SK-N-SH treated with all-trans-retinoic acid at 6 μM for 48 hours (cell line): ENCODE measurements at regions not wholly inside any gene's neighbourhood (a gene's known extent, or its start where the extent isn't known, plus 50 kb on each side); places are given as distances from the start of the nearest gene placed in this dataset.

Experiments used
- ATAC-seq: fragments of 200-7000 bp; cut with Tn5 transposase; 3 replicates; pipeline ENCODE4 v1.9.1; 2020; ENCODE audit warnings: mild to moderate bottlenecking, moderate library complexity
- ARNTL ChIP-seq: fragments of 450-650 bp; formaldehyde crosslinking; IDR thresholded peaks from 2 replicates; pipeline ENCODE4 v1.5.0; 2020; ENCODE audit warnings: low read depth, mild to moderate bottlenecking, moderate library complexity, borderline replicate concordance
- CREB5 ChIP-seq: fragments of 250-450 bp; sonication (Bioruptor Pico); IDR thresholded peaks from 2 replicates; pipeline ENCODE4 v1.5.1; 2020; ENCODE audit warnings: low read depth, mild to moderate bottlenecking, moderate library complexity
- CSDC2 ChIP-seq: fragments of 250-450 bp; sonication (Bioruptor Pico); IDR thresholded peaks from 2 replicates; pipeline ENCODE4 v1.5.0; 2020; ENCODE audit warnings: mild to moderate bottlenecking, moderate library complexity
- ESRRG ChIP-seq: fragments of 250-450 bp; sonication (Bioruptor Pico); IDR thresholded peaks from 2 replicates; pipeline ENCODE4 v1.6.1; 2021; ENCODE audit warnings: mild to moderate bottlenecking
- GLIS3 ChIP-seq: fragments of 250-450 bp; sonication (Bioruptor Pico); IDR thresholded peaks from 2 replicates; pipeline ENCODE4 v1.5.0; 2020; ENCODE audit warnings: mild to moderate bottlenecking, moderate library complexity
- OSR1 ChIP-seq: fragments of 250-450 bp; sonication (Bioruptor Pico); IDR thresholded peaks from 2 replicates; pipeline ENCODE4 v1.8.0; 2022; ENCODE audit warnings: moderate library complexity, mild to moderate bottlenecking, inconsistent platforms
- PPARA ChIP-seq: fragments of 250-450 bp; sonication (Bioruptor Pico); IDR thresholded peaks from 2 replicates; pipeline ENCODE4 v1.5.0; 2020; ENCODE audit warnings: mild to moderate bottlenecking, borderline replicate concordance
- RARB ChIP-seq: fragments of 250-450 bp; sonication (Bioruptor Pico); IDR thresholded peaks from 2 replicates; pipeline ENCODE4 v1.8.0; 2021; ENCODE audit warnings: mild to moderate bottlenecking, moderate library complexity
- SNAI2 ChIP-seq: fragments of 250-450 bp; sonication (Bioruptor Pico); IDR thresholded peaks from 2 replicates; pipeline ENCODE4 v1.5.0; 2020; ENCODE audit warnings: mild to moderate bottlenecking, moderate library complexity
- TCF4 ChIP-seq: fragments of 250-450 bp; sonication (Bioruptor Pico); IDR thresholded peaks from 2 replicates; pipeline ENCODE4 v1.8.0; 2021; ENCODE audit warnings: mild to moderate bottlenecking, moderate library complexity, borderline replicate concordance
- TSHZ2 ChIP-seq: fragments of 250-450 bp; sonication (Bioruptor Pico); IDR thresholded peaks from 2 replicates; pipeline ENCODE4 v1.5.0; 2020; ENCODE audit warnings: mild to moderate bottlenecking, moderate library complexity
- ZC3H10 ChIP-seq: fragments of 250-450 bp; sonication (Bioruptor Pico); IDR thresholded peaks from 2 replicates; pipeline ENCODE4 v1.5.1; 2021; ENCODE audit warnings: mild to moderate bottlenecking, moderate library complexity
- ZFP30 ChIP-seq: fragments of 450-650 bp; formaldehyde crosslinking; IDR thresholded peaks from 2 replicates; pipeline ENCODE4 v1.5.0; 2022; ENCODE audit warnings: mild to moderate bottlenecking, moderate library complexity
- ZNF565 ChIP-seq: fragments of 450-650 bp; formaldehyde crosslinking; conservative IDR thresholded peaks from 2 replicates; pipeline ENCODE4 v1.5.0; 2020; ENCODE audit warnings: low read depth, mild to moderate bottlenecking, moderate library complexity
- ZNF70 ChIP-seq: fragments of 450-650 bp; formaldehyde crosslinking; IDR thresholded peaks from 2 replicates; pipeline ENCODE4 v1.5.0; 2020; ENCODE audit warnings: mild to moderate bottlenecking, moderate library complexity
- ZNF8 ChIP-seq: fragments of 450-650 bp; formaldehyde crosslinking; IDR thresholded peaks from 2 replicates; pipeline ENCODE4 v1.5.0; 2020; ENCODE audit warnings: mild to moderate bottlenecking, moderate library complexity
- TF ChIP-seq, protein P1 (sequence below): fragments of 250-450 bp; sonication (Bioruptor Pico); IDR thresholded peaks from 2 replicates; pipeline ENCODE4 v1.8.0; 2021; ENCODE audit warnings: low read depth, mild to moderate bottlenecking, moderate library complexity, borderline replicate concordance
- TF ChIP-seq, protein P2 (sequence below): fragments of 250-450 bp; sonication (Bioruptor Pico); IDR thresholded peaks from 2 replicates; pipeline ENCODE4 v1.5.1; 2021; ENCODE audit warnings: mild to moderate bottlenecking, moderate library complexity

DNA sequence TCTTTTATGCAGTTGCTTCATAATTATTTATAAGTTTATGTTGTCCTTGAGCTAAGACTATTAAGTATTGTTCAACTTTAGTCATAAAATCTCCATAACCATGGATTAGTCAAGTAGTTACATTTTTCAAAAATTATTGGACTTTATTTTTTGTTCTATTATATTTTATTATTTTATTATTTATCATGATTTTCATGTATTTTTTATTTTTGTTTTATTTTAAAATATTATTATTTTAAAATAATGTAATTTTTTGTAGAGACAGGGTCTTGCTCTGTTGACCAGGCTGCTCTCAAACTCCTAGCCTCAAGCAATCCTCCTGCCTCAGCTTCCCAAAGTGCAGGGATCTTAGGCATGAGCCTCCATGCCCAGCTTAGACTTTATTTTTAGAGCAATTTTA, 102.3 kb downstream of the NOC3L start (continued):
- TF ChIP-seq, protein P1, sequence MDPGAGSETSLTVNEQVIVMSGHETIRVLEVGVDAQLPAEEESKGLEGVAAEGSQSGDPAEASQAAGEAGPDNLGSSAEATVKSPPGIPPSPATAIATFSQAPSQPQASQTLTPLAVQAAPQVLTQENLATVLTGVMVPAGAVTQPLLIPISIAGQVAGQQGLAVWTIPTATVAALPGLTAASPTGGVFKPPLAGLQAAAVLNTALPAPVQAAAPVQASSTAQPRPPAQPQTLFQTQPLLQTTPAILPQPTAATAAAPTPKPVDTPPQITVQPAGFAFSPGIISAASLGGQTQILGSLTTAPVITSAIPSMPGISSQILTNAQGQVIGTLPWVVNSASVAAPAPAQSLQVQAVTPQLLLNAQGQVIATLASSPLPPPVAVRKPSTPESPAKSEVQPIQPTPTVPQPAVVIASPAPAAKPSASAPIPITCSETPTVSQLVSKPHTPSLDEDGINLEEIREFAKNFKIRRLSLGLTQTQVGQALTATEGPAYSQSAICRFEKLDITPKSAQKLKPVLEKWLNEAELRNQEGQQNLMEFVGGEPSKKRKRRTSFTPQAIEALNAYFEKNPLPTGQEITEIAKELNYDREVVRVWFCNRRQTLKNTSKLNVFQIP, result no peak
- no peak for TF ChIP-seq TCF4 (CRISPR knock-in tag)
- TF ChIP-seq, all 23 proteins: peak for 0

DNA sequence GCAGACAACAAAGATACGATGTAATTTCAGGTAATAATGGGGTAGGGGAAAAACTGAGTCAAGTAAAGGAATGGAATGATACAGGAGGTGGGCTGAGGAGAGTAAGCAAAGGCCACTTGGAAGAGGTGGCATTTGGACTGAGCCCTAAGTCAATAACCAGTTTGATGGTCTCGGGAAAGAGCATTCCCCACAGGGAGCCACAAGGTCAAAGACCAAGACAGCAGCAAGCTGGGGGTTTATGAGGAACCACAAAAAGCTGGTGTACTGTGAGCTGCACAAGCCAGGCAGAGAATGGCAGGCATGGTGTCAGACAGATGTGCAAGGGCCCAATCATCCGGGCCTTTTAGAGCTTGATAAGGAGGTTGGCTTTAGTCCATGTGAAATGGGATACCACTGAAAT, 98.7 kb downstream of the NOC3L start:
- ATAC-seq, result no peak

DNA sequence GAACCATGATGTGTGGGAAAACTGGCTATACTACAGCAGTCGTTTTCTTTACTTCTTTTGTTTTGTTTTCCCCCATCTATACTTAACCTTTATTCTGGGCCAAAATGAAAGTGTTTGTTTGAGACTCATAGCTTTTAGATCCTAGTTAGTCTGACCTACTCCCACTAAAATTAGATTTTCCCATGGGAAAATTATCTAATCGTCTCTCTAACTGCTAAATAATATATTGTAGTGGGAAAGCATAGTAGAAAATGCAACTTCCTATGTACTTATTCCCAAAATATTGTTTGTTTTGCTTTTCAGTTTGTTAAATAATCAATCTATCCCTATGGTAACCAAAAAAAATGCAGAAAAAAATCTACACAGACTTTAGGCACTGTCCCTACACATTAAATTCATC, 96.6 kb downstream of the NOC3L start:
- TF ChIP-seq ZFP30 (CRISPR knock-in tag) (no peak), ESRRG (CRISPR knock-in tag) (no peak), ZC3H10 (no peak), ZNF8 (CRISPR knock-in tag) (no peak), CREB5 (no peak), SNAI2 (no peak), CSDC2 (no peak), ZNF70 (no peak), GLIS3 (no peak), TSHZ2 (no peak), RARB (CRISPR knock-in tag) (no peak), ARNTL (CRISPR knock-in tag) (no peak), TCF4 (CRISPR knock-in tag) (no peak), PPARA (no peak)
- TF ChIP-seq, protein P1, result no peak
- TF ChIP-seq, protein P2, sequence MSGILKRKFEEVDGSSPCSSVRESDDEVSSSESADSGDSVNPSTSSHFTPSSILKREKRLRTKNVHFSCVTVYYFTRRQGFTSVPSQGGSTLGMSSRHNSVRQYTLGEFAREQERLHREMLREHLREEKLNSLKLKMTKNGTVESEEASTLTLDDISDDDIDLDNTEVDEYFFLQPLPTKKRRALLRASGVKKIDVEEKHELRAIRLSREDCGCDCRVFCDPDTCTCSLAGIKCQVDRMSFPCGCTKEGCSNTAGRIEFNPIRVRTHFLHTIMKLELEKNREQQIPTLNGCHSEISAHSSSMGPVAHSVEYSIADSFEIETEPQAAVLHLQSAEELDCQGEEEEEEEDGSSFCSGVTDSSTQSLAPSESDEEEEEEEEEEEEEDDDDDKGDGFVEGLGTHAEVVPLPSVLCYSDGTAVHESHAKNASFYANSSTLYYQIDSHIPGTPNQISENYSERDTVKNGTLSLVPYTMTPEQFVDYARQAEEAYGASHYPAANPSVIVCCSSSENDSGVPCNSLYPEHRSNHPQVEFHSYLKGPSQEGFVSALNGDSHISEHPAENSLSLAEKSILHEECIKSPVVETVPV (CRISPR knock-in tag), result no peak
- ATAC-seq, result no peak

More for the DNA sequence above, 98.7 kb downstream of the NOC3L start:
- no peak for TF ChIP-seq ZNF565 (CRISPR knock-in tag)

DNA sequence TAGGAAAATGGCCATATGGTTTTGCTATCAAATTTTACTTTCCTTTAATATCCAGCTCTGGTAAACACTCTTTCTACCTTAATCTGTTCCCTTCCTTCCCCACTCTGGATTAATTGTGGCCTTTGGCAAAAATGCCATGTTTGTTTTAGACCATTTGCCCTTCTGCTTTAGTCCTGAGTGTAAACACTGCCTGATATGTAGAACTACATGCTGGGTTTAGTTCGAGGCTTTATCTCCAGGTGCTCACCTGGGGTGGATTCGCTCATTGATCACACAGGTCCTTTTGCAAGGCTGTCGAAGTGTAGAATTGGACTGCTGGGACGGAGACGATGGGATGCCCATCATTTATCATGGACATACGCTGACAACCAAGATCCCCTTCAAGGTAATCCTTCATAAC, 94.1 kb downstream of the NOC3L start:
- no peak for ATAC-seq
- no peak for TF ChIP-seq CSDC2
- TF ChIP-seq ZNF8 (CRISPR knock-in tag), result no peak
- TF ChIP-seq TSHZ2, result no peak
- TF ChIP-seq GLIS3, result no peak
- no peak for TF ChIP-seq TCF4 (CRISPR knock-in tag)
- TF ChIP-seq, protein P2 (CRISPR knock-in tag), result no peak
- TF ChIP-seq ZNF70, result no peak
- no peak for TF ChIP-seq ZFP30 (CRISPR knock-in tag)
- no peak for TF ChIP-seq OSR1 (CRISPR knock-in tag)
- no peak for TF ChIP-seq PPARA
- no peak for TF ChIP-seq SNAI2
- no peak for TF ChIP-seq ZNF565 (CRISPR knock-in tag)
- TF ChIP-seq, protein P1, result no peak
- TF ChIP-seq ZC3H10, result no peak
- no peak for TF ChIP-seq ESRRG (CRISPR knock-in tag)
- no peak for TF ChIP-seq ARNTL (CRISPR knock-in tag)
